Ishikawa (cell line): ENCODE measurements at regions not wholly inside any gene's neighbourhood (a gene's known extent, or its start where the extent isn't known, plus 50 kb on each side); places are given as distances from the start of the nearest gene placed in this dataset.

Source experiments
- CEBPB ChIP-seq: IDR thresholded peaks from 2 replicates; pipeline ENCODE4 v1.6.1; 2012
- CREB1 ChIP-seq: IDR thresholded peaks from 2 replicates; pipeline ENCODE4 v1.6.1; 2012; ENCODE audit warnings: low read depth
- EGR1 ChIP-seq: IDR thresholded peaks from 2 replicates; pipeline ENCODE4 v1.6.1; 2012
- EP300 ChIP-seq: IDR thresholded peaks from 2 replicates; pipeline ENCODE4 v1.6.1; 2012; ENCODE audit warnings: borderline replicate concordance
- FOXM1 ChIP-seq: IDR thresholded peaks from 2 replicates; pipeline ENCODE4 v1.6.1; 2012; ENCODE audit warnings: low read depth, borderline replicate concordance
- MAX ChIP-seq: IDR thresholded peaks from 2 replicates; pipeline ENCODE4 v1.6.1; 2012
- NFIC ChIP-seq: IDR thresholded peaks from 2 replicates; pipeline ENCODE4 v1.6.1; 2012
- RAD21 ChIP-seq: IDR thresholded peaks from 2 replicates; pipeline ENCODE4 v1.6.1; 2012; ENCODE audit warnings: low read depth
- REST ChIP-seq: IDR thresholded peaks from 2 replicates; pipeline ENCODE4 v1.6.1; 2012; ENCODE audit warnings: low read depth, mild to moderate bottlenecking
- TAF1 ChIP-seq: IDR thresholded peaks from 2 replicates; pipeline ENCODE4 v1.6.1; 2012; ENCODE audit warnings: low read depth, mild to moderate bottlenecking
- TCF12 ChIP-seq: IDR thresholded peaks from 2 replicates; pipeline ENCODE4 v1.6.1; 2012; ENCODE audit warnings: low read depth
- TEAD4 ChIP-seq: IDR thresholded peaks from 2 replicates; pipeline ENCODE4 v1.6.1; 2012
- USF1 ChIP-seq: IDR thresholded peaks from 2 replicates; pipeline ENCODE4 v1.6.1; 2012
- YY1 ChIP-seq: IDR thresholded peaks from 2 replicates; pipeline ENCODE4 v1.6.1; 2012; ENCODE audit warnings: low read depth
- ZBTB7A ChIP-seq: IDR thresholded peaks from 2 replicates; pipeline ENCODE4 v1.6.1; 2012; ENCODE audit warnings: low read depth

DNA sequence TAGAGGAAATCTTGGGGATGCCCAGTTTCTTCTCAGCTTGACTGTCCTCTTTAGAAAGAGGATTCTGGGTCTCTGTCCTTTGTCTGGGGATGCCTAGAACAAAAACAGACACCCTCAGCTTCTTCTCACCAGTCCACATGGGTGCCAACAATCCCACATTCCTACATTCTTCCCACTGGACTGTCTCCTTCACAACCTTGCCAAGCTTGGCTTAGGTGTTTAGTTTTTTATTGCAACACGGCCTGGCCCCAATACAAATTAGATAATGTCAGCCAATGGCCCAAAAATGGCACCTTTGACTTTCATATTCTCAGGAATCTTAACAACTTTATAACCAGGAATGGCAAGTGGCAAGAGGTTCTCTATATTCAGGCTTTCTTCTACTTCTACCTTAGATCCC, 273.0 kb downstream of the RNF152 start:
- TF ChIP-seq TEAD4: no peak

DNA sequence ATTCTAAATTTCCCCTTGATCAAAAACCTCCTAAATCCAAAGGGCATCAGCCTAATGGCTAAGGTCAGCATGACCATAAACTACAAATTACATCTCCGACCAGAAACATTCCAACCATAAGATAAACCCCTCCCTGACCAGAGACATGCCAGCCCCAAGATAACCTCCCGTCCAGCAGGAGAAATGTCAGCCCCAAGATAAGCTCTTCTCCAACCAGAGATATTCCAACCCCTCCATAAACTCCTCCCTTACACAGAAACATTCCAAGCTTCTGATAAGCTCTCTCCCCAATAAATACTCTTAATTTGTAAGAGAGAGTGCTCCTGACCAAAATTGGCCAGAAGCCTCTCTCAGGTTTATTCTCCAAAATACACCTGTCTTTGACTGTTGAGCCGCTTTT, 274.0 kb downstream of the RNF152 start:
- TF ChIP-seq RAD21 (no peak), ZBTB7A (no peak), YY1 (no peak), NFIC (no peak), USF1 (no peak), TEAD4 (no peak), CREB1 (no peak), REST (no peak), TCF12 (no peak), CEBPB (no peak), EGR1 (no peak), FOXM1 (no peak), TAF1 (no peak), MAX (no peak), EP300 (no peak)

DNA sequence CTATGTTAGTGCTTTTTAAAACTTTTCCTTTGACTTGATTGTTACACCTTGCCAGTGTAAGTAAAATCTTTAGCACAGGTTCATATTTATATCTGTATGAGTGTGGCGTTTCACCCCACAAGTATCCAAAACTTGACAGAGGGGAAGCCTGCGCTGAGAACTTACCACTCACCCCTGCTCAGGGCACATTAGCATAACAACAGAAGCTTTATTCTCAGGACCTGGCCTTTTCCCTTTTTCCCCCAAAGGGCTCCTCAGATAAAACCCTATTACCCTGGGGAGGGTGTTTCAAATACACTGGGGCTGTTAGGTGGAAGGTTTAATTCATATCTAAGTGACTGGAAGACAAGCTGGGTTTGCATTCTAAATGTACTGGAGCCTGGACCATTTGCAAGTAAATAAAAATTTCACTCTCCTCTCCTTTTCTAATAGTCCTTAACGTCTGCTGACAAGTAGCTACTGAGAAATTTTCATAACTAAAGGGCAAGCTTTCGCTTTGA, 276.6 kb downstream of the RNF152 start:
- TF ChIP-seq EP300 (no peak), TAF1 (no peak), YY1 (no peak), EGR1 (no peak), CEBPB (no peak), TCF12 (no peak), CREB1 (no peak), TEAD4 (no peak), MAX (no peak), RAD21 (no peak), ZBTB7A (no peak)

DNA sequence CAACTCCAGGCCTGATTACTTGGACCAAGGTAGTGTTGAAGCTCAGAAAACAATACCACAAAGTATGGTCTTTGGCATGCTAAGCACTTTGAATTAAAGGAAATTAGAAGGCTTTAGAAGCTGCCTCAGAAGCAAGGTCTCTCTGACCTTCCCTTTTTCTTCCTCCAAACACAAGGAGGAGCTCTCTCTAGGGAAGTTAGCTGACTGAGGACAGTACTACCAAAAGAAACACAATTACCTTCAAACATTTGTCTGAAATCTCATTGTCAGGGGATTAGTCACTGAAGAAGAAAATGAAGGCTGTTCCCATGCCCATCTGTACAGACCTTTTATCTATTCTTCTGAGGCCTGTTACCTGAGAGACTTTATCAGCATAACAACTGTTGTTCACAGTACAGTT, 279.3 kb downstream of the CDH20 start:
- TF ChIP-seq USF1: no peak
- no peak for TF ChIP-seq MAX
- no peak for TF ChIP-seq TCF12
- TF ChIP-seq EP300: no peak
- TF ChIP-seq NFIC: no peak
- TF ChIP-seq FOXM1: no peak
- no peak for TF ChIP-seq CEBPB
- no peak for TF ChIP-seq TEAD4
- TF ChIP-seq RAD21: no peak
- no peak for TF ChIP-seq YY1
- TF ChIP-seq REST: no peak
- no peak for TF ChIP-seq ZBTB7A
- no peak for TF ChIP-seq EGR1
- no peak for TF ChIP-seq CREB1
- TF ChIP-seq TAF1: no peak

DNA sequence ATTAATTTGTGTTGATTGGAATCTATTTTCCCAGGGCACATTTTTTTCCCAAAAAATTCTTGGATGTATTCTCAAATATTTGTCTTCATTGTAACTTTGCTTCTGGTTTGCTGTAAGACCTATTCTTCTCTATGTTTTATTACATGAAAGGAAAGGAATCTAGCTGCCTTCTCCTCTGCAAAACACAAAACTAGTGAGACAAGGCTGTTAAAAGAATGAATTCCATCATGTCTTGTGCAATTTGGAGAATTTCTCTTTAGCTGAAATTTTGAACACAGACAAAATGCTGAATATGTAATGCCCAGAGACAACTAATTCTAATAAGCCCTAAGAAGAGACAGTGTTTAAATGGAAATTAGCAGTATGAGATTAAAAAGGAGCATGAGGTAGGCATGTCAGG, 275.9 kb downstream of the CDH20 start:
- TF ChIP-seq EP300 (no peak), EGR1 (no peak), ZBTB7A (no peak), YY1 (no peak), TAF1 (no peak), RAD21 (no peak), MAX (no peak), CREB1 (no peak), FOXM1 (no peak), TEAD4 (no peak), NFIC (no peak), REST (no peak), CEBPB (no peak), TCF12 (no peak), USF1 (no peak)
